GM18873 (cell line): ENCODE measurements at regions not wholly inside any gene's neighbourhood (a gene's known extent, or its start where the extent isn't known, plus 50 kb on each side); places are given as distances from the start of the nearest gene placed in this dataset.
"Not testable (repeated sequence)": the region's sequence is repeated elsewhere in the genome, so short reads cannot be mapped to it uniquely, and the experiment has no call there.

ENCODE experiments used
- ATAC-seq: cut with Tn5 transposase; IDR thresholded peaks from one replicate; pipeline ENCODE4 v1.9.1; 2021; ENCODE audit warnings: mild to moderate bottlenecking, moderate library complexity, moderate number of reproducible peaks; ENCODE audit not compliant: unreplicated experiment, low FRiP score

DNA sequence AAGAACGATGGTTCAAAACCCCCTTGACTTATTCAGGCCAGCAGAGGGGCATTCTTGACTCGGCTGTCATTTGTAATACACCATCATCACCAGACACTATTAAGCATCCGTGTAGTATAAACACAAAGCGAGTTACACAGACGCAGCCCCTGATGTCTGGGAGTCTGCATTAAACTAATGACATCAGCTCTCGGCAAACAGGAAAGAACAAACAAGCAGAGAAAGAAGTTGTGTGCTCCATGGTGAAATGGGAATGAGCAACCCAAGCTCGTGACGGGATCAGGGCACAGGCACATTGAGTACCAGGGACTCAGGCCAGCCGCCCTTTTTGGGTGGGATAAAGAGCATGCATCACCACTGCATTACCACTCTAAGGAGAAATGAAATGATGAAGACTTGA lies 460.1 kb downstream of the MED13L start:
- ATAC-seq = no peak

GRCh38 chr12:115815924-115816323 lies 461.6 kb downstream of the MED13L start:
- ATAC-seq = no peak

DNA sequence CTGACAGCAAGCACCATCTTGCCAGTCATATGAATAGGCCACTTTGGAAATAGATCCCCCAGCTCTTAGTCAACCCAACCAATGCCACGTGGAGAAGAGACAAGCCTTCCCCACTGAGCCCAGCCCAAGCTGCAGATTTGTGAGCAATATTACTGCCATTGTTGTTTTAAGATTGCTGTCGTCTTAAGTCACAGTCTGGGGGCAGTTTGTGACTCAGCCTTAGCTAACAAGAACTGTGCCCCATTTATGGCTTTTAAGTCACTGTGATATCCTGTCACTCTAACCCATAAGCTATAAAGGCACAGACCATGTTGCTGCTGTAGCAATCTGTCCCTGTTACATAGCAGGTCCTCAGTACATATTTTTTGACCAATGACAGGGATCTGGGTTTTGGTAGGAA lies 464.2 kb downstream of the MED13L start:
- ATAC-seq = no peak

- no peak for ATAC-seq
Measured at GRCh38 chr12:115811929-115812328, 465.6 kb downstream of the MED13L start.

GRCh38 chr12:115811045-115811444 lies 466.4 kb downstream of the MED13L start:
- no peak for ATAC-seq

DNA sequence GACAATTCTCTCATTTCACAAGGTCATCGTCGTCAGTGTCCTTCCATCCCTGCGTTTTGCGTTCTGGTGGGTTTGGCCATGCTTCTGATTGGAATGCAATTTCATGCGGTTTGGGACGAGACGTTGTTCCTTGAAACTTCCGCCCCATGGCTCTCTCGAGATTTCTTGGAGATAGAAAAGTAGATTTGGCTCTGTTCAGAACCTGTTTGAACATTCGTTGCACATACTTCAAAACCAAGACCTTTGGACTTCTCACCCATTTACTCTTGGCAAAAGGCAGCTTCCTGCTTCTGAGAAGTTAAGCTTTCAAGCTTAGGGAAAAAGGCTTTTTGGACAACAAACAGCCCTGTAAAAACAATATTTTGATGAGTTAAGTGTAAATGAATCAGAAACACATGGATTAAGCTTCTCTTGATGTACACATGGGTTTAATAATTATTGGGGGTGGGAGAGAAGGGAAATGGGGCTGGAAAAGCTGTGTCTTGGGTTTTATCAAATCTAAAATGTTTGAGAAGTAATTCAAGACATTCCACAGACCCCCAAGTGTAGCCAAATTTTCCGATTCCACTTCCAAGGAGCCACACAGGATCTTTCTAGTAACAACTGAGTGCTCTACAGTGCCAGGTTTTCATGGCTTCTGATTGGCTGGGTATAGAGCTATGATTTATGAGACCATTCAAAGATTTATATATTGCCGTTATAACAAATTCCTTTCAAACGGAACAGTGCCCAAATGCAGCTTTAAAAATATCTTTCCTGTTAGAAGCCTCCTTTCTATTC lies 467.2 kb downstream of the MED13L start:
- no peak for ATAC-seq

DNA sequence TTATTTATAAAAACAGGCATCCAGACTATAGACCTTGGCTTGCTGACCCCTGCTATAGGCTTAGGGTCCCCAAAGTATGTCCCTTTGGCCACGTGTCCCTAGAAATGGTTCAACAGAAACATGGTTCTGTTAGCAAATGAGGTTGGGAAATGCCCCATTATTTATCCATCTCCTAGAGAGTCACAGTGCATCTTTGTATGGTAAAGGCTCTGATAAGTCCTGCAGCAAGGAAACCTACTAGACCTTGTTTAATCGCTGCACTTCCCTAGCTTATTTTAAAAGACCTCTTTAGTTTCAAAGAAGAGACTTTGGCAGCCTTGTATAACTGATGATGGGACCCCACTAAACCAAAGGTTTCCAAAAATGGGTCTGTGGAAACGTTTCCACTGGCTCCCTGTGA lies 471.5 kb downstream of the MED13L start:
- no peak for ATAC-seq

GRCh38 chr12:115802767-115803166 lies 474.7 kb downstream of the MED13L start:
- ATAC-seq = no peak

DNA sequence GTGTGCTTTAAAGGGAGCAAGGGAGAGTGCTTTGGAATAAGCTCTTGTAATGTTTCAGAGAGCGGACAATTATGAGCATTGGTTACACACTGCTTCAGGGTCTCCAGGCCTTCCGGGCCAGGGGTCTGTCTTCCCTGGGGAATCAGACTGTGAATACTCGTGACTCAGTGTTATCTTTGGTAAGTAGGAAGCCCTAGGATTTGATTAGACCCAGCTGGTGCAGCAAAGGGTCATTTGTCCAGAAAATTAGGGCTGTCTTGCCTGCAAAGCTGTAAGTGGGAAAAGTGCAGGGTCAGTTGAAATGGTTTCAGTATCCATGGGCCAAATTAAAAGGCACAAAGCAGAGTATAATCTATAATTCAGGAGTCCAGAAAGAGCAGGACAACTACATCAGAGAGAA lies 475.6 kb downstream of the MED13L start:
- ATAC-seq = no peak

DNA sequence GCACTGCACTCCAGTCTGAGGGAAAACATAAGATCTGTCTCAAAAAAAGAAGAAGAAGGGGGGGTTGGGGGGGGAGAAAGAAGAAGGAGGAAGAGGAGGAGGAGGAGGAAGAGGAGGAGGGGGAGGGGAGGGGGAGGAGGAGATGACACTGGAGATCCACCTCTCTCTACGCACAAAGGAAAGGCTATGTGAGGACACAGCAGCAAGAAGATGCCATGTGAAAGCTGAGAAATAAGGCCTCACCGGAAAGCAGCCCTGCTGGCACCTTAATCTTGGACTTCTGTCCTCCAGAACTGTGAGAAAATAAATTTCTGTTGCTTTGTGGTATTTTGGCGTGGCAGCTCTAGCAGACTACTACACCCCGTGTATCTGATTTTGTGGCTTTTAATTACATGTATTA lies 477.9 kb downstream of the MED13L start:
- no peak for ATAC-seq

GRCh38 chr12:115798309-115798917 lies 479.1 kb downstream of the MED13L start:
- no peak for ATAC-seq

DNA sequence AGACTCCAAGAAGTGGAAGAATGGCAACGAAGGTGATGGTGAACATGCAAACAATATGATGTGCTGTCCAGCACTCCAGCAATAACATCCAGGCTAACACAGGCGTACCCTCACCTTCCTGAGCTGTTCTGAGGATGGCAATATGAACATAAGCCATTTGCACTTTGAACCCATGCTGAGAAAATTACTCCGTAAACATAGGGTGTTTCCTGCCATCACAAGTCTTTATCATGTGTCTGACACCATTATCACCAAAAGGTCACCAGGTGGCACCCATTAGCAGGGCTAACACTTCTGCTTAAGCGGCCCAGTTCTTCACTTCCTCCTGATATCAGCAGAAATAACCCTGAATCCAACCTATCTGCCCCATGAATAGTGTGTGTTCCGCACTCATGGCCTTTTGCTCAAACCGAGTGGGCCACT lies 482.8 kb downstream of the MED13L start:
- no peak for ATAC-seq

GRCh38 chr12:115791331-115791730 lies 486.2 kb downstream of the MED13L start:
- ATAC-seq = no peak

- no peak for ATAC-seq
Measured at GRCh38 chr12:115790526-115790925, 487.0 kb downstream of the MED13L start.

DNA sequence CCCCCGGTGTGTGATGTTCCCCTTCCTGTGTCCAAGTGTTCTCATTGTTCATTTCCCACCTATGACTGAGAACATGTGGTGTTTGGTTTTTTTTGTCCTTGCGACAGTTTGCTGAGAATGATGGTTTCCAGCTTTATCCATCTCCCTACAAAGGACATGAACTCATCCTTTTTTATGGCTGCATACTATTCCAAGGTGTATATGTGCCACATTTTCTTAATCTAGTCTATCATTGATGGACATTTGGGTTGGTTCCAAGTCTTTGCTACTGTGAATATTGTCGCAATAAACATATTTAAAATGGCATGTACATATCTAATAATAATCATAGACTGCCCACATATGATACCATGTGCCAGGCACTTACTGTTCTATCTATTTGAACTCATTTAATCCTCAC lies 491.0 kb downstream of the MED13L start:
- ATAC-seq = not testable (repeated sequence)

GRCh38 chr12:115785548-115785947 lies 491.9 kb downstream of the MED13L start:
- ATAC-seq = no peak

DNA sequence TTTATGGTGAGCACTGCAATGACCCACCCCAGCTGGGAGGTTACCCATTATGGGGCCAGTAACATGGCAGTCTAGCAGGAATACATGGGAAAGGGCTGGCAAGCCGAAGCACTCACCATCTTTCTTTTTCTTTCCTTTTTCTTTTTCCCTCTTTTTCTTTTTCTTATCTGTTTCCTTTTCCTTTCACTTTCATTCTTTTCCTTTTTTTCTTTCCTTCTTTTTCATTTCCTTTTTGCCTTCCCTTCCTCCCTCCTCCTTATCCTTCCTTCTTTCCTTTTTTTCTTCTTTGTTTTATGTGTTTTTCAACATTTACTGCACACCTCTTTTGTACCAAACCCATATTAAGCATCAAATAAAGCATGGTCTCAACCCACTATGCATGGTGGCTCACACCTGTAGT lies 501.1 kb downstream of the MED13L start:
- ATAC-seq = no peak

DNA sequence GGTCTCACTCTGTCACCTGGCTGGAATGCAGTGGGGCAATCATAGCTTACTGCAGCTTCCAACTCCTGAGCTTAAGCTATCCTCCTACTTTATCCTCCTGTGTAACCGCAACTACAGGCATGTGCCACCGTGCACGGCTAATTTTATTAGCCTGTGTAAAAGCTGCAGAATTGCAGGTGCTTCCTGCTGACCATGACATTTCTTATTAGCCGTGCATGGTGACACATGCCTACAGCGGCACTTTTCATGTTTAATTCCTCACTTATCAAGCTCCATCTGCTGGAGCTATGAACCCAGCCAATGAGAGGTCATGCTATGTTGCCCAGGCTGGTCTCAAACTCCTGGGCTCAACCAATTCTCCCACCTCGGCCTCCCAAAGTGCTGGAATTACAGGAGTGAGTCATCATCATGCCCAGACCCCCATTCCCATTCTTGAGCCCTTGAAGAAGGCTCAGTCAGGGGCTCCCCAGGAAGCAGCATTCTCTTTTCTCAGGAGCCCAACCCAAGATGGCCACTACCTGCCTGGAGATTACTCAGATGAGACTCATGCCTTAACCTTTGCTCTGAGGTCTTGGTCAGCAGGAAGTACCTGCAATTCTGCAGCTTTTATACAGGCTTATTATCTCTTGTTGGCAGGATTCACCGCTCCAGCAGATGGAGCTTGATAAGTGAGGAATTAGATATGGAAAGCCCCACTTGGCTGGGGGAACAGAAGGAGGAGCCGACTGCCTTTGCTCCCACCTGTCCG lies 503.2 kb downstream of the MED13L start:
- ATAC-seq = no peak

DNA sequence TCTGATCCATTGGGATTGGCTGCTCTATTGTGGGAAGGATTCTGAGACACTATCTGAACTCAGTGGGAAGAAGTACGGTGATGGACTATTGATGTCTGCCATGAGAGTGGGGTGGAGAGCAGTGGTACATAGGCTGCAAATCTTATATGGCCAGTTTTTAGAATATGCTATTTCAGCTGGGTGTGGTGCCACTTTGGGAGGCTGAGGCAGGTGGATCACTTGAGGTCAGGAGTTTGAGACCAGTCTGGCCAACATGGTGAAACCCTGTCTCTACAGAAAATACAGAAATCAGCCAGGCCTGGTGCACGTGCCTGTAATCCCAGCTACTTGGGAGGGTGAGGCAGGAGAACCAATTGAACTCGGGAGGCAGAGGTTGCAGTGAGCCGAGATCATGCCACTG lies 505.9 kb downstream of the MED13L start:
- ATAC-seq = no peak

- ATAC-seq = no peak
Measured at GRCh38 chr12:115771065-115771464, 506.4 kb downstream of the MED13L start.

- no peak for ATAC-seq
Measured at GRCh38 chr12:115770643-115771042, 506.9 kb downstream of the MED13L start.

DNA sequence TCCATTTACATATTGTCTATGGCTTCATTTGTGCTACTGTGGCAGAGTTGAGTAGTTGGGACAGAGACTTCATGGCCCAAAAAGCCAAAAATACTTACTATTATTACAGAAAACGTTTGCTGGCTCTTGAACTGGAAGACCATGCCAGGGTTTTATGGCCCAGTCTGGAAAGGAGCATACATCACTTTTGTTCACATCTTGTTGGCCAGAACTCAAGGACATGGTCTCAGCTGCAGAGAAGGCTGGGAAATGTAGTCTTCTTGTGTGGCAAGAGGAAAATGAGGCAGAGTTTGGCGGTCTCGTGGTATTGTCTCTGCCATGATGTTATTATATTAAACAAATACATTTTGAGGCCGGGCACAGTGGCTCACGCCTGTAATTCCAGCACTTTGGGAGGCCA lies 509.6 kb downstream of the MED13L start:
- ATAC-seq = no peak
